HepG2 (cell line): ENCODE measurements at regions not wholly inside any gene's neighbourhood (a gene's known extent, or its start where the extent isn't known, plus 50 kb on each side); places are given as distances from the start of the nearest gene placed in this dataset.

ENCODE experiments used
- ATAC-seq: fragments of 200-7000 bp; cut with Tn5 transposase; 3 replicates; pipeline ENCODE4 v1.9.1; 2020; ENCODE audit warnings: mild to moderate bottlenecking, moderate library complexity
- BruUV-seq: library from RNA; stranded (reverse); fragments of 400-500 nt; replicated peaks from 2 replicates; lab custom pipeline; 2021; lab: Mats Ljungman, UMichigan
- CTCF ChIA-PET: fragments of 300-600 bp; formaldehyde crosslinking; extraction: SDS; loops from one replicate; lab custom pipeline; 2021; ENCODE audit warnings: low total read pairs, inconsistent platforms, low intra/inter-chr PET ratio; lab: Yijun Ruan, JAX
- POLR2A ChIA-PET: fragments of 350-600 bp; sonication (Branson Sonifier 250); formaldehyde crosslinking; loops from one replicate; lab custom pipeline; 2020; ENCODE audit warnings: antibody characterized with exemption, inconsistent platforms; lab: Yijun Ruan, JAX
- DNase-seq: peaks from one replicate; pipeline ENCODE4 v3.0.0-alpha.2; 2015; ENCODE audit warnings: low spot score
- FAIRE-seq: peaks from 3 replicates; lab custom pipeline; 2011; peaks lifted over from hg19 to GRCh38; lab: Jason Lieb, UNC
- H2AFZ ChIP-seq: one replicate; pipeline ENCODE4 v1.6.1; 2011; ENCODE audit warnings: low read length, inconsistent platforms
- H3K27ac ChIP-seq: fragments of 300-600 bp; 3 replicates; pipeline ENCODE4 v1.8.0; 2011; ENCODE audit warnings: mixed run types, mild to moderate bottlenecking, mixed read lengths, low read length, inconsistent platforms; ENCODE audit not compliant: insufficient read depth; ENCODE audit errors: extremely low read length
- H3K27me3 ChIP-seq, 2 experiments: fragments of 200-600 bp in 1 of 2; 2 replicates in 1 of 2; 3 replicates in 1 of 2; pipeline versions ENCODE4 v1.6.0 to v1.8.0; 2011; ENCODE audit warnings: low read length in 2 of 2, mild to moderate bottlenecking in 2 of 2, moderate library complexity in 2 of 2, inconsistent platforms in 1 of 2; ENCODE audit not compliant: insufficient read depth in 2 of 2, control insufficient read depth in 1 of 2
- H3K36me3 ChIP-seq, 2 experiments: fragments of 200-600 bp in 1 of 2; replicated peaks in 1 of 2; 2 replicates in 1 of 2; 3 replicates in 1 of 2; pipeline versions ENCODE4 v1.5.1 to v1.8.0; 2011; ENCODE audit warnings: low read length in 2 of 2, inconsistent platforms in 1 of 2; ENCODE audit not compliant: insufficient read depth in 2 of 2, control insufficient read depth in 1 of 2
- H3K4me1 ChIP-seq: 2 replicates; pipeline ENCODE4 v1.5.1; 2012; ENCODE audit warnings: low read length, inconsistent platforms; ENCODE audit not compliant: insufficient read depth
- H3K4me2 ChIP-seq: 2 replicates; pipeline ENCODE4 v1.6.0; 2011; ENCODE audit warnings: low read depth, low read length, inconsistent platforms
- H3K4me3 ChIP-seq, 3 experiments: fragments of 200-600 bp in 1 of 3; sonication (generic), shearing (Covaris generic) in 1 of 3; replicated peaks in 1 of 3; 2 replicates each; pipeline ENCODE4 v1.5.1; 2011 to 2016; ENCODE audit warnings: low read length in 3 of 3, inconsistent platforms in 2 of 3, low read depth in 2 of 3, mild to moderate bottlenecking in 2 of 3, control low read depth in 1 of 3, mixed read lengths in 1 of 3; ENCODE audit not compliant: insufficient read depth in 1 of 3
- H3K79me2 ChIP-seq: one replicate; pipeline ENCODE4 v1.6.1; 2011; ENCODE audit warnings: low read length, inconsistent platforms; ENCODE audit not compliant: insufficient read depth
- H3K9ac ChIP-seq: 2 replicates; pipeline ENCODE4 v1.6.0; 2011; ENCODE audit warnings: mild to moderate bottlenecking, low read depth, low read length, inconsistent platforms; ENCODE audit not compliant: insufficient read depth
- H3K9me3 ChIP-seq: 2 replicates; pipeline ENCODE4 v1.5.1; 2012; ENCODE audit warnings: mild to moderate bottlenecking, low read length
- H4K20me1 ChIP-seq: 2 replicates; pipeline ENCODE4 v1.6.0; 2011; ENCODE audit warnings: inconsistent platforms, mild to moderate bottlenecking, low read length, moderate library complexity; ENCODE audit not compliant: insufficient read depth
- KAT7 ChIP-seq: IDR thresholded peaks from 2 replicates; pipeline ENCODE4 v1.6.1; 2018; ENCODE audit warnings: borderline replicate concordance, missing compliant biosample characterization
- MAFK ChIP-seq, 2 experiments: IDR thresholded peaks in 1 of 2; conservative IDR thresholded peaks in 1 of 2; 2 replicates each; pipeline ENCODE4 v1.6.1; 2011; ENCODE audit warnings: improper control_type of control experiment in 2 of 2, low read length in 2 of 2
- ZNF12 ChIP-seq: sonication (generic); formaldehyde crosslinking; IDR thresholded peaks from 2 replicates; pipeline ENCODE4 v1.5.0; 2020; ENCODE audit warnings: missing genetic modification reagents
- ZNF383 ChIP-seq: sonication (generic); formaldehyde crosslinking; IDR thresholded peaks from 2 replicates; pipeline ENCODE4 v1.4.0; 2020; ENCODE audit warnings: missing genetic modification reagents, mild to moderate bottlenecking, borderline replicate concordance
- ZNF737 ChIP-seq: sonication (generic); formaldehyde crosslinking; IDR thresholded peaks from 2 replicates; pipeline ENCODE4 v1.5.0; 2020; ENCODE audit warnings: missing genetic modification reagents, mild to moderate bottlenecking, borderline replicate concordance
- WGBS: methylation state at CpG from one replicate; pipeline ENCODE4 v1.1.6; 2017; ENCODE audit warnings: low lambda C conversion rate; 5-methylcytosine and 5-hydroxymethylcytosine counted together
- in situ Hi-C: cut with HindIII; loops from 2 replicates; pipeline ENCODE4 v1.10.0; 2017; ENCODE audit warnings: low pct_unique_long_range_greater_than_20kb; ENCODE audit not compliant: extremely low pct_ligation_motif_present
- intact Hi-C: fragments of 100-400 bp; cut with micrococcal nuclease; formaldehyde crosslinking; loops from one replicate; pipeline ENCODE4 v1.10.0; 2022; ENCODE audit not compliant: unreplicated experiment

DNA sequence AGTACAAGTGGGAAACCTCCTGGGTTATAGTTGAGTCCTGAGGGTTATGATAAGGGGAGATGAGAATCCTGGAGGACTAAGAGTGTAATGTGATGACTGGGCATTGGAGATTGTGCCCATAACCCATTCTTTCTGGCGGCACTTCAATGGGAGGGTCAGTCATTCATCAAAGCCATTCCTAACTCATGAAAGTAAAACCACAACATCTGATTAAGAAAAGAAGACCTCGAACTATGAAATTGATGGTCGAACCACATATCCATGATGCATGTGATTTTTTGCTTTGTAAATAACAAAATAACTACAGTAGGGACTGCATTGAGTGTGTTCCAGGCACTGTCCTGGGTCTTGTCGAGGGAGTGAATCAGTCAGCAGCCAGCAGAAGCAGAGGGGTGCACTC is 215.1 kb downstream of the SHQ1 start:
- POLR2A ChIA-PET = no interaction called here
- Histone ChIP-seq H3K27me3 (peaks cover 0 to 8% of the 10 kb centered on the region in 2 experiments; a peak in 1 of 5 replicates), H4K20me1 (no peaks in the 10 kb centered on the region), H3K79me2 (no peaks in the 10 kb centered on the region), H3K9ac (no peak overlapping the region)
- intact Hi-C loops = no loop called here
- TF ChIP-seq MAFK (conservative IDR thresholded peaks at IDR 0.05 in 1 of 2, IDR thresholded peaks at IDR 0.05 in 1 of 2; ENCODE audit: low read length in 2 of 2) (0 out of 4 replicates have a peak, but pooled peaks of 1 of the 2 experiments have one; percentile 3), KAT7 (CRISPR knock-in tag) (no peak), ZNF383 (no peak)
- TF ChIP-seq, all 625 proteins: peak for 1
- WGBS = 25% methylated on average over 4 of the region's 4 CpGs
- H3K9me3 ChIP-seq = no peaks in the 10 kb centered on the region
- DNase-seq = no peak
- no TSS peak for BruUV-seq
- no peak overlapping the region for H3K4me3 ChIP-seq
- H3K36me3 ChIP-seq = no peaks in the 10 kb centered on the region
- no peak for FAIRE-seq
- in situ Hi-C loops = no loop called here
- no peak for ATAC-seq
- H3K4me2 ChIP-seq = no peak overlapping the region
- CTCF ChIA-PET = no interaction called here
- H2AFZ ChIP-seq = no peak overlapping the region
- peaks cover 2% of the 10 kb centered on the region; the same call in 1 of the 2 replicates for H3K4me1 ChIP-seq
- H3K27ac ChIP-seq = no peak overlapping the region

DNA sequence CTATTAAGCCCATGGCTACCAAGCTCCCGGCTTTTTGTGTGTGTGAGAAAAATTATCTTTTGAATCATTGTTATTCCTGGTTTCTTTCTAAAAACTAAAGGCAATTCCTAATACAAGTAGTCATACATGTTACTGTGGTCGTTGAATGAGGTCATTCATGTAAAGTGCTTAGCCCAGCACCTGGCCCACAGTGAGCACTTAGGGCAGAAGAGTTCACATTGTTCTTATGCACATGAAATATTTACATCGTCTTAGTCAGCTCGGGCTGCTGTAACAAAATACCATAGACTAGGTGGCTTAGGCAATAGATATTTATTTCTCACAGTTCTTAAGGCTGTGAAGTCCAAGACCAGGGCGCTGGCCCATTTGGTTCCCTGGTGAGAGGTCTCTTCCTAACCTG is 216.1 kb downstream of the SHQ1 start:
- H3K9me3 ChIP-seq = no peaks in the 10 kb centered on the region
- in situ Hi-C loops (no loop called here), intact Hi-C loops (no loop called here)
- H3K27me3 ChIP-seq = peaks cover 0 to 8% of the 10 kb centered on the region in 2 experiments; a peak in 1 of 5 replicates
- peaks cover 5% of the 10 kb centered on the region; the same call in 1 of the 2 replicates for H3K4me1 ChIP-seq
- H4K20me1 ChIP-seq = no peaks in the 10 kb centered on the region
- TF ChIP-seq ZNF737 (CRISPR knock-in tag) (no peak), ZNF12 (peak; percentile 89)
- ChIA-PET POLR2A (no interaction called here), CTCF (no interaction called here)
- H3K79me2 ChIP-seq = no peaks in the 10 kb centered on the region
- no peak for ATAC-seq
- no peak overlapping the region for H3K4me3 ChIP-seq
- BruUV-seq = no TSS peak
- H3K36me3 ChIP-seq = no peaks in the 10 kb centered on the region
- no peak overlapping the region for H2AFZ ChIP-seq
- H3K9ac ChIP-seq = no peak overlapping the region
- WGBS = 12% methylated on average over 5 of the region's 5 CpGs
- no peak for DNase-seq
- H3K27ac ChIP-seq = no peak overlapping the region
- H3K4me2 ChIP-seq = no peak overlapping the region
- FAIRE-seq = no peak
